ENCODE measurements at regions not wholly inside any gene's neighbourhood (a gene's known extent, or its start where the extent isn't known, plus 50 kb on each side); places are given as distances from the start of the nearest gene placed in this dataset.

DNA sequence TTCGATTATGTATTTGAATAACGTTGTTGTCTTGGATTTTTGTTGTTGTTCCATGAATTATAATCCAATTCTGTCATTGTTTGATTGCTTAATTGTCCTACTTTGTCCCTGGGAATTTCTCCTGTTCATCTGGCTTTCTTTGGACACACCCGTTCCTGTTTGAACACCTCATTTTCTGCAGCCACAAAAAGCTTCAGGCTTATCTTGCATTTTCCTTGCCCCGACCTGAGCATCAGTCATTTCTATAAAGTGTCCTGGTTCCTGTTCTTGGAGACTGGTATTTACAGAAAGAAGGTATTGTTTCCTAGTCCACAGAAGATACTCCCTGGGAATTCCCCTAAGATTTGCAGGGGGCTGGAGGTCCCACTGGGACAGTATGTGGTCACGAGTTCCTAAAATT is 731.8 kb upstream of the ARGLU1 start:
- Histone ChIP-seq H3K27ac (no peak overlapping the region), H3K27me3 (ENCODE audit: insufficient read depth, low read depth) (no peaks in the 10 kb centered on the region)

DNA sequence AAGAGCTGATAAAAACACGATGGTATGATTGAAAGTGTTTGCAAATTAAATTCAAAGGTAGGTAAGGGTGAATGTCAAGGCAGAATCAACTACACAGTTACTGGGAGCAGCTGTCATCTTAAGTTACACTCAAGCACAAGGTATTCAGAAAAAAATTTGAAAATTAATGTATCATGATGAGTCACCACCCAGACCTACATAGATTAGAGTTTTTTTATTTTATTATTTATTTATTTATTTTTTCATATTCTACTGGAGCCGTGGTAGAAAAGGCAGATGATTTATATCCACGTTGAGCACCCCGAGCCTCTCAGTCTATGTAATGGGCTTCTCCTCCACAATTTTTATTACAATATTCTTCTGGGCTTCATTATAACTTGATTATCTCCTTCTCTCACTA is 728.9 kb upstream of the ARGLU1 start:
- TF ChIP-seq, protein P1, sequence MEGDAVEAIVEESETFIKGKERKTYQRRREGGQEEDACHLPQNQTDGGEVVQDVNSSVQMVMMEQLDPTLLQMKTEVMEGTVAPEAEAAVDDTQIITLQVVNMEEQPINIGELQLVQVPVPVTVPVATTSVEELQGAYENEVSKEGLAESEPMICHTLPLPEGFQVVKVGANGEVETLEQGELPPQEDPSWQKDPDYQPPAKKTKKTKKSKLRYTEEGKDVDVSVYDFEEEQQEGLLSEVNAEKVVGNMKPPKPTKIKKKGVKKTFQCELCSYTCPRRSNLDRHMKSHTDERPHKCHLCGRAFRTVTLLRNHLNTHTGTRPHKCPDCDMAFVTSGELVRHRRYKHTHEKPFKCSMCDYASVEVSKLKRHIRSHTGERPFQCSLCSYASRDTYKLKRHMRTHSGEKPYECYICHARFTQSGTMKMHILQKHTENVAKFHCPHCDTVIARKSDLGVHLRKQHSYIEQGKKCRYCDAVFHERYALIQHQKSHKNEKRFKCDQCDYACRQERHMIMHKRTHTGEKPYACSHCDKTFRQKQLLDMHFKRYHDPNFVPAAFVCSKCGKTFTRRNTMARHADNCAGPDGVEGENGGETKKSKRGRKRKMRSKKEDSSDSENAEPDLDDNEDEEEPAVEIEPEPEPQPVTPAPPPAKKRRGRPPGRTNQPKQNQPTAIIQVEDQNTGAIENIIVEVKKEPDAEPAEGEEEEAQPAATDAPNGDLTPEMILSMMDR (conservative IDR thresholded peaks at IDR 0.05; ENCODE audit: low read depth, low read length) = no peak
- Histone ChIP-seq H3K4me2 (no peak overlapping the region), H3K9ac (no peak overlapping the region), H3K27me3 (ENCODE audit: insufficient read depth, low read depth) (no peaks in the 10 kb centered on the region), H3K79me2 (ENCODE audit: insufficient read depth, low read depth) (no peaks in the 10 kb centered on the region), H3K27ac (no peak overlapping the region), H3K36me3 (ENCODE audit: insufficient read depth) (no peaks in the 10 kb centered on the region), H3K4me1 (ENCODE audit: low read depth, poor library complexity, severe bottlenecking) (no peaks in the 10 kb centered on the region), H4K20me1 (ENCODE audit: insufficient read depth) (no peaks in the 10 kb centered on the region), H3K4me3 (IDR thresholded peaks at IDR 0.05; ENCODE audit: insufficient read depth, low read depth, low read length) (no peak overlapping the region), H2AFZ (ENCODE audit: low read depth) (no peak overlapping the region)

More for the DNA sequence above, 731.8 kb upstream of the ARGLU1 start:
- no peaks in the 10 kb centered on the region for H3K36me3 ChIP-seq (ENCODE audit: insufficient read depth)
- no peak overlapping the region for H2AFZ ChIP-seq (ENCODE audit: low read depth)
- no peaks in the 10 kb centered on the region for H4K20me1 ChIP-seq (ENCODE audit: insufficient read depth)
- H3K79me2 ChIP-seq (ENCODE audit: insufficient read depth, low read depth) = no peaks in the 10 kb centered on the region
- TF ChIP-seq, protein P1 (conservative IDR thresholded peaks at IDR 0.05; ENCODE audit: low read depth, low read length) = no peak
- no peak overlapping the region for H3K4me2 ChIP-seq
- H3K4me3 ChIP-seq (IDR thresholded peaks at IDR 0.05; ENCODE audit: insufficient read depth, low read depth, low read length) = no peak overlapping the region
- H3K4me1 ChIP-seq (ENCODE audit: low read depth, poor library complexity, severe bottlenecking) = no peaks in the 10 kb centered on the region
- H3K9ac ChIP-seq = no peak overlapping the region

DNA sequence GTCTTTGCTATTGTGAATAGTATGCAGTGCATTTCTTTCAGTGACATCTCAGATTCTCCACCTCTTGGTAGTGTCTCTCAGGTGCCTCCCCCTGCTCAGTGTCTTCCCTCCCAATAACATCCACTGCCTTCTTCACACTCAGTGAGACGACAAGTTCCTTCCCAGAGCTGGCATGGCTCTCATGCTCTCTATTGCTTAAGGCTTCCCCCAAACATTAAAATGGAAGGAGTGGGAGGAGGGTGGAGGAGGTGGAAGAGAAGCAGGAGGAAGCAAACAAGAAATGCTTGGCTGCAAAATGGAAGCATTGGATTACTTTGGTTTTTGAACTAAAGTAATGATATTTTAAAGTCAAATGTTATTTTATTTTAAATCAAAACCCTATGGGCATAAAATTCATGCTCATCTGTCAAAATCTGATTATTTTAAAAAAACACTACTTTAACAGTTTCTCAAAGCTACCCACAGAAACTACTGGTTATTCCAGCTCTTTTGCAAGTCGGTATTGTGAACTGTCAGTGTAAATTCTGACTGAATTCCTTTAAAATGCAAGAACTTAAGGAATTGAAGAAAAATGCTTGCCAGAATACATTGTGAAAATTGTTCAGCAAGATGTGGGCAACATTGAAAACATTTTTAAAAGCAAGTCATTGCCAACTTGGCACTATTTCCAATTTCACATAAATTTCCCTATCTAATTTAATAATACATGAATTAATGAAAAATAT is 727.6 kb upstream of the ARGLU1 start:
- Histone ChIP-seq H3K4me3 (IDR thresholded peaks at IDR 0.05; ENCODE audit: insufficient read depth, low read depth, low read length) (no peak overlapping the region), H3K4me2 (no peak overlapping the region), H3K27ac (no peak overlapping the region), H2AFZ (ENCODE audit: low read depth) (no peak overlapping the region), H3K79me2 (ENCODE audit: insufficient read depth, low read depth) (no peaks in the 10 kb centered on the region), H3K9ac (no peak overlapping the region), H3K36me3 (ENCODE audit: insufficient read depth) (no peaks in the 10 kb centered on the region), H3K27me3 (ENCODE audit: insufficient read depth, low read depth) (no peaks in the 10 kb centered on the region), H4K20me1 (ENCODE audit: insufficient read depth) (no peaks in the 10 kb centered on the region), H3K4me1 (ENCODE audit: low read depth, poor library complexity, severe bottlenecking) (no peaks in the 10 kb centered on the region)
- TF ChIP-seq, protein P1 (conservative IDR thresholded peaks at IDR 0.05; ENCODE audit: low read depth, low read length) = no peak

DNA sequence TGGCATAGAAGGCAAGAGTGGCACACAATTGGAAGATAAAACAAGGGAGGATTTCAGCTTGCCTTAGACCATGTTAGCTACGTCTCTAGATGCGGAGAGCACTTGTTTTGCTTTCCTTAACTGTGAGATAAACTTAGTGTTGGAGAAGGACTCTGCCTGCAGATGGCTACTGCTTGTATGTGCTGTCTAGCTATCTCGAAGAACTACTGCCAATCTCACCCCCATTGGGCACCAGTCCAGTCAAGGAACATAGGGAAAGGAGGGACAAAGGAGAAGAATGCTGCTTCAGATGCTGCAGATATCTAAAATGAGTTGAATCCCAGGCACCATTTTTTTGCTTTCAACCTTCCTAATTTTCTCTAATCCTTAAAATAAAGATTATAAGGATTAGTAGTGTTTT is 726.0 kb upstream of the ARGLU1 start:
- TF ChIP-seq, protein P1 (conservative IDR thresholded peaks at IDR 0.05; ENCODE audit: low read depth, low read length) = no peak
- H2AFZ ChIP-seq (ENCODE audit: low read depth) = no peak overlapping the region
- no peaks in the 10 kb centered on the region for H3K27me3 ChIP-seq (ENCODE audit: insufficient read depth, low read depth)
- H3K4me3 ChIP-seq (IDR thresholded peaks at IDR 0.05; ENCODE audit: insufficient read depth, low read depth, low read length) = no peak overlapping the region
- H3K27ac ChIP-seq = no peak overlapping the region
- no peaks in the 10 kb centered on the region for H3K4me1 ChIP-seq (ENCODE audit: low read depth, poor library complexity, severe bottlenecking)
- no peaks in the 10 kb centered on the region for H4K20me1 ChIP-seq (ENCODE audit: insufficient read depth)
- no peak overlapping the region for H3K4me2 ChIP-seq
- H3K36me3 ChIP-seq (ENCODE audit: insufficient read depth) = no peaks in the 10 kb centered on the region
- no peaks in the 10 kb centered on the region for H3K79me2 ChIP-seq (ENCODE audit: insufficient read depth, low read depth)
- H3K9ac ChIP-seq = no peak overlapping the region

Data from KMS-11 (cell line).